Spleen (tissue), 11 donors: ENCODE measurements at regions not wholly inside any gene's neighbourhood (a gene's known extent, or its start where the extent isn't known, plus 50 kb on each side); places are given as distances from the start of the nearest gene placed in this dataset.

Experiments
- DNase-seq: peaks from one replicate; pipeline ENCODE4 v3.0.0-alpha.2; 2020
- H3K27ac ChIP-seq, 8 donors: fragments of 200-600 bp; sonication (generic) in 7 of 8; 1 replicate in 4 of 8; 2 replicates in 4 of 8; pipeline versions ENCODE4 v1.5.0 to v1.8.0; 2016 to 2021; ENCODE audit warnings: inconsistent platforms in 4 of 8, mild to moderate bottlenecking in 4 of 8, moderate library complexity in 1 of 8
- H3K27me3 ChIP-seq, 7 donors: fragments of 200-600 bp; sonication (generic) in 6 of 7; replicated peaks in 1 of 7; 1 replicate in 4 of 7; 2 replicates in 3 of 7; pipeline versions ENCODE4 v1.5.0 to v1.8.0; 2016 to 2021; ENCODE audit warnings: inconsistent platforms in 3 of 7, mild to moderate bottlenecking in 1 of 7
- H3K36me3 ChIP-seq, 6 donors: fragments of 200-600 bp; sonication (generic) in 5 of 6; 1 replicate in 4 of 6; 2 replicates in 2 of 6; pipeline versions ENCODE4 v1.5.0 to v1.8.0; 2016 to 2021; ENCODE audit warnings: inconsistent platforms in 2 of 6
- H3K4me1 ChIP-seq, 6 donors: fragments of 200-600 bp; sonication (generic) in 5 of 6; 1 replicate in 3 of 6; 2 replicates in 3 of 6; pipeline versions ENCODE4 v1.5.0 to v1.8.0; 2016 to 2021; ENCODE audit warnings: inconsistent platforms in 3 of 6
- H3K4me3 ChIP-seq, 8 donors: fragments of 200-600 bp; sonication (generic) in 7 of 8; 1 replicate in 4 of 8; 2 replicates in 4 of 8; pipeline versions ENCODE4 v1.5.0 to v1.8.0; 2016 to 2021; ENCODE audit warnings: inconsistent platforms in 4 of 8, mild to moderate bottlenecking in 4 of 8, moderate library complexity in 2 of 8
- H3K9me3 ChIP-seq, 8 donors: fragments of 200-600 bp; sonication (generic) in 7 of 8; 1 replicate in 4 of 8; 2 replicates in 4 of 8; pipeline versions ENCODE4 v1.5.0 to v1.8.0; 2016 to 2021; ENCODE audit warnings: inconsistent platforms in 4 of 8
- CTCF ChIP-seq, 11 experiments: fragments of 200-600 bp in 7 of 11; fragments of 450-650 bp in 4 of 11; sonication (generic) in 4 of 11; IDR thresholded peaks in 8 of 11; conservative IDR thresholded peaks in 3 of 11; 1 replicate in 7 of 11; 2 replicates in 4 of 11; pipeline versions ENCODE4 v1.4.0 to v1.8.0; 2016 to 2021; ENCODE audit warnings: antibody characterized with exemption in 11 of 11, inconsistent platforms in 4 of 11, mild to moderate bottlenecking in 1 of 11
- POLR2A ChIP-seq, 3 donors: fragments of 450-650 bp; IDR thresholded peaks; one replicate each; pipeline ENCODE4 v1.5.1; 2017; ENCODE audit warnings: antibody characterized with exemption in 3 of 3, mild to moderate bottlenecking in 1 of 3
- POLR2AphosphoS5 ChIP-seq, 3 donors: sonication (generic); formaldehyde crosslinking; IDR thresholded peaks; one replicate each; pipeline ENCODE4 v1.5.1; 2017; ENCODE audit warnings: antibody characterized with exemption in 3 of 3
- WGBS, 5 donors: extraction: QIAGEN DNeasy Blood & Tissue Kit in 3 of 5; methylation state at CpG; one replicate each; pipeline versions ENCODE4 v1.1.5 to v1.1.7; 2013 to 2018; 5-methylcytosine and 5-hydroxymethylcytosine counted together
- intact Hi-C: fragments of 100-400 bp; cut with DNase I; formaldehyde crosslinking; loops from one replicate; pipeline ENCODE4 v1.15.0; 2023; ENCODE audit warnings: low total_unique reads
- donor health status: healthy with polysubstance abuse.
- donor health status: DM: no; HTN: no; CAD: no; lungs with moderate emphysema.
- donor health status: DM: no; HTN: no; CAD: no.
- donor health status: Bipolar disorder and iron deficiency.
- donor health status: healthy.
- donor health status: DM: no; HTN: no; CAD: no.
- donor health status: DM: yes; HTN: yes; CAD: no.

GRCh38 chr5:103785569-103785968 is 223.0 kb upstream of the NUDT12 start:
- TF ChIP-seq CTCF (IDR thresholded peaks at IDR 0.05 in 8 of 11, conservative IDR thresholded peaks at IDR 0.05 in 3 of 11) (no peak), POLR2AphosphoS5 (IDR thresholded peaks at IDR 0.05) (no peak), POLR2A (IDR thresholded peaks at IDR 0.05) (no peak)
- no peaks in the 10 kb centered on the region for H3K27me3 ChIP-seq
- 84 to 98% (median 94%) methylated on average over 2 of the region's 2 CpGs for WGBS, 5 donors
- H3K36me3 ChIP-seq: no peaks in the 10 kb centered on the region
- H3K4me3 ChIP-seq: no peak overlapping the region
- intact Hi-C loops: no loop called here
- no peaks in the 10 kb centered on the region for H3K4me1 ChIP-seq
- peaks cover 0 to 21% (median 11%) of the 10 kb centered on the region in 8 donors for H3K9me3 ChIP-seq
- no peak for DNase-seq
- H3K27ac ChIP-seq: no peak overlapping the region

- H3K4me1 ChIP-seq: no peaks in the 10 kb centered on the region
- WGBS, 5 donors: 89 to 99% (median 95%) methylated on average over 1 of the region's 1 CpG
- intact Hi-C loops: no loop called here
- H3K4me3 ChIP-seq: no peak overlapping the region
- H3K36me3 ChIP-seq: no peaks in the 10 kb centered on the region
- TF ChIP-seq POLR2A (IDR thresholded peaks at IDR 0.05): no peak
- TF ChIP-seq POLR2AphosphoS5 (IDR thresholded peaks at IDR 0.05): no peak
- TF ChIP-seq CTCF (IDR thresholded peaks at IDR 0.05 in 8 of 11, conservative IDR thresholded peaks at IDR 0.05 in 3 of 11): no peak
- peaks cover 0 to 13% (median 3%) of the 10 kb centered on the region in 8 donors for H3K9me3 ChIP-seq
- H3K27me3 ChIP-seq: no peaks in the 10 kb centered on the region
- no peak overlapping the region for H3K27ac ChIP-seq
- DNase-seq: no peak
Observed at GRCh38 chr5:103783669-103784068, 221.1 kb upstream of the NUDT12 start.

DNA sequence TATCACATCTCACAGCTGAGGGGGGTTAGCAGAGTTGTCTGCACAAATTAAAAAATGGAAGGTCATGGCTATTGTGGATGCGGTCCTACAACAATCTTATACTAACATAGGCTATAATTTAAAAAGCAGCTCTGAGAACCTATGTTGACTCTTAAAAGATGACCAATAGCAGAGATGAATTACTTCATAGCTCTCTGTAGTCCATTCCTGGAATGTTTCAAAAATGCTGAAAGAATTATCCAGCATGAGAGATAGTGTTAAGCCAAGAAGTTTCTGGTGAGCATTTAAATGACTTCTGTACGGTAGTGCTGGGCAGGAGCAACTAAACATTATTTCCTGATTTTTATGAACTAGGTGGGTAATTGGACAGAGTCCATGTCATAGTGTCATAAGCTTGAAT is 218.2 kb upstream of the NUDT12 start:
- Histone ChIP-seq H3K9me3 (peaks cover 0 to 24% (median 8%) of the 10 kb centered on the region in 8 donors), H3K27ac (no peak overlapping the region), H3K4me1 (no peaks in the 10 kb centered on the region), H3K36me3 (no peaks in the 10 kb centered on the region), H3K4me3 (no peak overlapping the region), H3K27me3 (no peaks in the 10 kb centered on the region)
- 64 to 89% (median 79%) methylated on average over 2 of the region's 2 CpGs for WGBS, 5 donors
- intact Hi-C loops: no loop called here
- TF ChIP-seq POLR2A (IDR thresholded peaks at IDR 0.05) (no peak), POLR2AphosphoS5 (IDR thresholded peaks at IDR 0.05) (no peak), CTCF (IDR thresholded peaks at IDR 0.05 in 8 of 11, conservative IDR thresholded peaks at IDR 0.05 in 3 of 11) (no peak)
- DNase-seq: no peak

DNA sequence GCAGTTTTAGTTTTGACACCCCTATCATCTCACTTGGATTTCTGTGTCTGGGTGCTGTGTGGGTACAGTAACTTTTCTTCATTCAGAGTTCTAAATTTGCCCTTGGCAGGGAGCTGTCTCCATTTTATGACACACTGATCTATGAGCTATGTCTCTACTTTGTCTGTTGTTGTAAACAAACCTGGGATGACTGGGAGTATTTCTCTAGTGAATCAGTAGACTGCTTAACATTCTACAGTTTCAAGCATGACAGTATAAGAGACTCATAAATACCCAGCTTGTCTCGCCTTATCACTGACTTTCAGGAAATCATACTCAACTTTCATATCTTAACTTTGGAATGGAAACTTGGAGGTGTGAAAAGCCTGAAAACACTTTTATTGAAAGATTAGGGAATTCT is 212.1 kb upstream of the NUDT12 start:
- Histone ChIP-seq H3K9me3 (peaks cover 0 to 36% (median 11%) of the 10 kb centered on the region in 8 donors), H3K27ac (no peak overlapping the region), H3K4me3 (no peak overlapping the region), H3K27me3 (no peaks in the 10 kb centered on the region), H3K36me3 (no peaks in the 10 kb centered on the region), H3K4me1 (no peaks in the 10 kb centered on the region)
- TF ChIP-seq POLR2A (IDR thresholded peaks at IDR 0.05) (no peak), POLR2AphosphoS5 (IDR thresholded peaks at IDR 0.05) (no peak), CTCF (IDR thresholded peaks at IDR 0.05 in 8 of 11, conservative IDR thresholded peaks at IDR 0.05 in 3 of 11) (no peak)
- intact Hi-C loops: no loop called here
- WGBS, 5 donors: 50 to 88% (median 72%) methylated on average over 1 of the region's 1 CpG
- no peak for DNase-seq
